ENCODE measurements at regions not wholly inside any gene's neighbourhood (a gene's known extent, or its start where the extent isn't known, plus 50 kb on each side); places are given as distances from the start of the nearest gene placed in this dataset.

DNA sequence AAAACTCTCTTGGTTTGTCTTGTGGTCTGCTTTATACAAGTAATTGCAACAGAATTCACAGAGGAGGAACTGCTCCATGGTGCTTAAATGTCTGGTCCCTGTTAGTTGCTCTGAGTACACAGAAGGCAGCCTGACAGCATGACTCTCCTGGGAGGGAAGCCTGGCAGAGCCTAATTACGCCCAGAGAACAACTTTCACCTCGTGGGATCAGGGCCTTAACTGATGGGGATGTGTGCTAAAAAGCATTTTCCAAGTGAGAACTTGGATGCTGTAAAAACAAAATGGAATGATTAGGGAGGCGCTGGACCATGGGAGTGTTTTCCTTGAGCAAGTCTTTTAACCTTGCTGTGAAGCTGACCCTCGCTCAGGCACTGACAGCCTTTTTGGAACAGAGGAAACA, 154.0 kb upstream of the TENM4 start:
- POLR2A ChIA-PET, result no interaction called here
- Histone ChIP-seq H3K9me1 (replicated peaks; ENCODE audit: control insufficient read depth, extremely low read depth, insufficient read depth, low read length) (no peaks in the 10 kb centered on the region), H3K4me2 (ENCODE audit: insufficient read depth, low read length) (no peak overlapping the region), H3K27me3 (ENCODE audit: control insufficient read depth in 2 of 2, insufficient read depth in 2 of 2, low read length in 2 of 2) (no peaks in the 10 kb centered on the region), H3K4me3 (replicated peaks in 1 of 3; ENCODE audit: insufficient read depth in 1 of 3, low read depth in 1 of 3, low read length in 3 of 3) (no peak overlapping the region), H3K9me3 (replicated peaks; ENCODE audit: control insufficient read depth, insufficient read depth, low read length) (no peaks in the 10 kb centered on the region), H3K79me2 (ENCODE audit: control insufficient read depth, insufficient read depth, low read length) (no peaks in the 10 kb centered on the region), H3K9ac (replicated peaks; ENCODE audit: extremely low read depth, insufficient read depth, low read length) (no peak overlapping the region), H3K27ac (ENCODE audit: insufficient read depth, low read depth, low read length) (no peak overlapping the region), H3K36me3 (ENCODE audit: control insufficient read depth in 2 of 2, extremely low read depth in 1 of 2, insufficient read depth in 2 of 2, low read length in 2 of 2) (no peaks in the 10 kb centered on the region), H3K4me1 (ENCODE audit: control insufficient read depth, extremely low read depth, insufficient read depth, low read length) (no peaks in the 10 kb centered on the region), H4K20me1 (replicated peaks; ENCODE audit: control insufficient read depth, extremely low read depth, insufficient read depth, low read length) (no peaks in the 10 kb centered on the region), H2AFZ (ENCODE audit: low read depth, low read length) (no peak overlapping the region)
- BruUV-seq (replicated peaks), result no TSS peak
- DNase-seq (ENCODE audit: low read depth, low spot score), result no peak
- TF ChIP-seq GATA2 (IDR thresholded peaks at IDR 0.05; ENCODE audit: insufficient read depth, insufficient read length, low read depth, low read length), result no peak
- TF ChIP-seq POLR2A (IDR thresholded peaks at IDR 0.05; ENCODE audit: low read depth, low read length), result no peak
- TF ChIP-seq, protein P1, sequence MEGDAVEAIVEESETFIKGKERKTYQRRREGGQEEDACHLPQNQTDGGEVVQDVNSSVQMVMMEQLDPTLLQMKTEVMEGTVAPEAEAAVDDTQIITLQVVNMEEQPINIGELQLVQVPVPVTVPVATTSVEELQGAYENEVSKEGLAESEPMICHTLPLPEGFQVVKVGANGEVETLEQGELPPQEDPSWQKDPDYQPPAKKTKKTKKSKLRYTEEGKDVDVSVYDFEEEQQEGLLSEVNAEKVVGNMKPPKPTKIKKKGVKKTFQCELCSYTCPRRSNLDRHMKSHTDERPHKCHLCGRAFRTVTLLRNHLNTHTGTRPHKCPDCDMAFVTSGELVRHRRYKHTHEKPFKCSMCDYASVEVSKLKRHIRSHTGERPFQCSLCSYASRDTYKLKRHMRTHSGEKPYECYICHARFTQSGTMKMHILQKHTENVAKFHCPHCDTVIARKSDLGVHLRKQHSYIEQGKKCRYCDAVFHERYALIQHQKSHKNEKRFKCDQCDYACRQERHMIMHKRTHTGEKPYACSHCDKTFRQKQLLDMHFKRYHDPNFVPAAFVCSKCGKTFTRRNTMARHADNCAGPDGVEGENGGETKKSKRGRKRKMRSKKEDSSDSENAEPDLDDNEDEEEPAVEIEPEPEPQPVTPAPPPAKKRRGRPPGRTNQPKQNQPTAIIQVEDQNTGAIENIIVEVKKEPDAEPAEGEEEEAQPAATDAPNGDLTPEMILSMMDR (IDR thresholded peaks at IDR 0.05; ENCODE audit: extremely low read depth in 1 of 2, insufficient read depth in 1 of 2, low read depth in 1 of 2, low read length in 2 of 2), result no peak
- TF ChIP-seq FOS (IDR thresholded peaks at IDR 0.05; ENCODE audit: borderline replicate concordance, insufficient read depth, low read length), result no peak
- TF ChIP-seq MYC (IDR thresholded peaks at IDR 0.05; ENCODE audit: low read depth, low read length), result no peak
- TF ChIP-seq JUN (IDR thresholded peaks at IDR 0.05; ENCODE audit: borderline replicate concordance, insufficient read depth, insufficient read length, low read depth), result no peak
- TF ChIP-seq, protein P2, sequence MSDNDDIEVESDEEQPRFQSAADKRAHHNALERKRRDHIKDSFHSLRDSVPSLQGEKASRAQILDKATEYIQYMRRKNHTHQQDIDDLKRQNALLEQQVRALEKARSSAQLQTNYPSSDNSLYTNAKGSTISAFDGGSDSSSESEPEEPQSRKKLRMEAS (IDR thresholded peaks at IDR 0.05; ENCODE audit: insufficient read depth, insufficient read length), result no peak
- no peak for TF ChIP-seq POLR2AphosphoS5 (IDR thresholded peaks at IDR 0.05; ENCODE audit: insufficient read depth, low read depth, low read length)
- no peak for TF ChIP-seq EZH2 (IDR thresholded peaks at IDR 0.05; ENCODE audit: borderline replicate concordance, low read depth, low read length, severe bottlenecking)
- dilution Hi-C loops (cut with MboI; ENCODE audit: extremely low pct_ligation_motif_present, low sequenced_read_pairs) (no loop called here), intact Hi-C loops (cut with micrococcal nuclease) (no loop called here)
- no peak for FAIRE-seq
- CTCF ChIA-PET, result no interaction called here
